ENCODE measurements at regions not wholly inside any gene's neighbourhood (a gene's known extent, or its start where the extent isn't known, plus 50 kb on each side); places are given as distances from the start of the nearest gene placed in this dataset.
A peak's percentile ranks its signal among the peaks of the same experiment; 100 is the strongest.
"Not testable (repeated sequence)": the region's sequence is repeated elsewhere in the genome, so short reads cannot be mapped to it uniquely, and the experiment has no call there.

DNA sequence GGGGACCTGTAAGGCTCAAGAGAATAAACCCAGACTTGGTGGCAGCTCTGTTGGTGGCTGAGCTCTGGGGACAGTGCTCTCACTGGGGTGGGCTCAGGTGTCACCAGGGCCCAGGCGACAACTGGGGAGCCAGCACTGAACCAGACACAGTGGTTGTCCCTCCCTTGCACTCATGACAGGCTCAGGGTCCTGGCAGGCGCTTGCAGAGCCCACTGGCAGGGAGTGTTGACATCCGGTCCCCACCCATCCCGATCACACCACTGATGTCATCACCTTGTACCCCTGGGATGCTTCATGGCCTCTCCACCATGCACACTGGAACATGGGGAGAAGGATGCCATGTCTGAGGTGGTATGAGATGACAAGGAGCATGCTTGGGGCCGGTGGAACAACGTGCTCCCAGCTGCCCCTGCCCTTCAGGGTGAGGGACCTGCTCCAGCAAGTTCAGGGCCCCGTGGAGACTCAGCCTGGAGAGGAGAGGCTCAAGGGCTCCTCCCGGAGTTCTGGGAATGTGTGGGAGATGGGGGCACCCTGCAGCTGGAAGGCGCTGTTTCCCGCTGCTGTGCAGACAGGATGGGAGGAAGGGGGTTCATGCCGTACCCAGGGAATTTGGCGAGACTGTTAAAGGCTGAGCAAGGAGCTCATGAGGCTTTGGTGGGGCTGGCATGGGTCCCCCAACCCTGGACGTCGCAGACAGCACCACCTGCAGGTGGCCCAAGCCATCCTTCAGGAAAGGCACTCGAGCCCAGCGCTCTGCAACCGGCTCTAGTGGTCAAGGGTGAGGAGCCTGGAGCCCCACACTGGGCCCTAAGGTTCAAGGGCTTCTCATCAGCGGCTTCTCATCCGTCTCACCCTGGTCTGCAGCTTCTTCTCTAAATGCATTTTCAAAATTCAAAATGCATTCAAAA, 141.1 kb upstream of the ZNF469 start:
- H3K4me1 Mint-ChIP-seq; POLR2A ChIA-PET; H3K27ac Mint-ChIP-seq; H3K4me3 Mint-ChIP-seq; H3K36me3 Mint-ChIP-seq; H3K27me3 Mint-ChIP-seq (ENCODE audit: low read depth): not testable (repeated sequence)
- H3K9me3 Mint-ChIP-seq, result peaks cover 17% of the 10 kb centered on the region
- peak; percentile 54 for DNase-seq (ENCODE audit: low spot score)
- ATAC-seq, result peak; percentile 60
- CTCF ChIA-PET, result interaction anchor here (0.6 to 0.7 kb wide), 2 partner anchors 235 to 449 kb away, joined by 4 read pairs; no protein-coding TSS in a partner anchor
- TF ChIP-seq, protein P1, sequence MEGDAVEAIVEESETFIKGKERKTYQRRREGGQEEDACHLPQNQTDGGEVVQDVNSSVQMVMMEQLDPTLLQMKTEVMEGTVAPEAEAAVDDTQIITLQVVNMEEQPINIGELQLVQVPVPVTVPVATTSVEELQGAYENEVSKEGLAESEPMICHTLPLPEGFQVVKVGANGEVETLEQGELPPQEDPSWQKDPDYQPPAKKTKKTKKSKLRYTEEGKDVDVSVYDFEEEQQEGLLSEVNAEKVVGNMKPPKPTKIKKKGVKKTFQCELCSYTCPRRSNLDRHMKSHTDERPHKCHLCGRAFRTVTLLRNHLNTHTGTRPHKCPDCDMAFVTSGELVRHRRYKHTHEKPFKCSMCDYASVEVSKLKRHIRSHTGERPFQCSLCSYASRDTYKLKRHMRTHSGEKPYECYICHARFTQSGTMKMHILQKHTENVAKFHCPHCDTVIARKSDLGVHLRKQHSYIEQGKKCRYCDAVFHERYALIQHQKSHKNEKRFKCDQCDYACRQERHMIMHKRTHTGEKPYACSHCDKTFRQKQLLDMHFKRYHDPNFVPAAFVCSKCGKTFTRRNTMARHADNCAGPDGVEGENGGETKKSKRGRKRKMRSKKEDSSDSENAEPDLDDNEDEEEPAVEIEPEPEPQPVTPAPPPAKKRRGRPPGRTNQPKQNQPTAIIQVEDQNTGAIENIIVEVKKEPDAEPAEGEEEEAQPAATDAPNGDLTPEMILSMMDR (IDR thresholded peaks at IDR 0.05), result 0 out of 2 replicates have a peak, but pooled peaks have one; percentile 20

DNA sequence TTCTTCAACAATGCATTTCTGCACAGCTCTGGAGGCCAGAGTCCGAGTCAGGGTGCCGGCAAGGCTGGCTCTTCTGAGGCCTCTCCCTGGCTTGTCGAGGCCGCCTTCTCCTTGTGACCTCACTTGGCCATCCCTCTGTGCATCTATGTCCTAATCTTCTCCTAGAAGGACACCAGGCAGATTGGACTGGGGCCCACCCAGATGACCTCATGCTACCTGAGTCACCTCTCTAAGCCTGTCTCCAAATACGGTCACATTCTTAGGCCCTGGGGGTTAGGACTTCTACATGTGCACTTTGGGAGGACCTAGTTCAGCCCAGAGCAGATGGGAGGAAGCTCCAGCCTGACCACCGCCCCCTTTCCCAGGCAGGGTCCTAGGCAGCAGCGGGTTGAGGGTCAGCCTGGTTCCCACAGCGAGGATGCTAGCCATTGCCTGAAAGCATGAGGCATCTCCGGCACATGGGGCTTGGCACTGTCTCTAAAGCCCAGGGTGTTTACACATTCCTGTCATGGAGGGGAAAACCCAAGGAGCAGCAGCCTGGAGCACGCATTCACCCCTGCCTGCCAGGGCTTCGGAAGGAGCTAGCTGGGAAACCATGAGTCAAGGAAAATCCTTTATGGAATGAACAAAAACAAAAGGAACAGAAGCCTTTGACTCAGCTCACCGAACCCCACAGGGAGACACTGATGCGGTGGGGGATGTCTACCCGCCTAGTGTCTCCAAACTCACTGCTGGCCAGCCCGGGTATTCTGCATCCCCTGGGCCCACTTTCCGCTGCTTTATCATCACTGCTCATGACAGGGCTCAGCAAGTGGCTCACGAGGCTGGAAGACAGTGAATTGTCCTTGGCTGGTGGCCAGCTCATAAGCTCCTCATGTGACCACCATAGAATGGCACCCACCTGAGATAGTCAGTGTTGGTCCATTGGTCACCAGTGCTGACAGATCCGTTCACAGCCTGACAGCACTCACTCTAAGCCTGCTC, 140.2 kb upstream of the ZNF469 start:
- H3K36me3 Mint-ChIP-seq; H3K4me1 Mint-ChIP-seq; H3K4me3 Mint-ChIP-seq; DNase-seq (ENCODE audit: low spot score); POLR2A ChIA-PET; H3K27ac Mint-ChIP-seq; H3K27me3 Mint-ChIP-seq (ENCODE audit: low read depth); ATAC-seq: not testable (repeated sequence)
- CTCF ChIA-PET, result interaction anchor here (0.6 kb wide), 1 partner anchor 450 kb away, joined by 4 read pairs; no protein-coding TSS in a partner anchor
- H3K9me3 Mint-ChIP-seq, result peaks cover 17% of the 10 kb centered on the region

DNA sequence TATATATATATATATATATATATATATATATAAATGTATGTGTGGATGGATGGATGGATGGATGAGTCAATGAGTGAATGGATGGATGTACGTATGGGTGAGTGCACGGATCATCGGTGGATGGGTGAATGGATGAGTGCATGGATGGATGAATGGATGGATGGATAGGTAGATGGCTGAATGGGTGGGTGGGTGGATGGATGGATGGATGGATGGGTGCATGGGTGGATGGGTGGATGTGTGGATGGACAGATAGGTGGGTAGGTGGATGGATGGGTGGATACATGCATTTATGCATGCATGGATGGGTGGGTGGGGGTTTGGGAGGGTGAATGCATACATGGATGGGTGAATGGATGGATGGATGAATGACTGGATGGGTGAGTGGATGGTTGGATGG, 138.8 kb upstream of the ZNF469 start:
- peaks cover 17% of the 10 kb centered on the region for H3K9me3 Mint-ChIP-seq
- H3K27me3 Mint-ChIP-seq (ENCODE audit: low read depth); H3K4me3 Mint-ChIP-seq; ATAC-seq; H3K4me1 Mint-ChIP-seq; H3K27ac Mint-ChIP-seq; H3K36me3 Mint-ChIP-seq; CTCF ChIA-PET; DNase-seq (ENCODE audit: low spot score); POLR2A ChIA-PET: not testable (repeated sequence)

DNA sequence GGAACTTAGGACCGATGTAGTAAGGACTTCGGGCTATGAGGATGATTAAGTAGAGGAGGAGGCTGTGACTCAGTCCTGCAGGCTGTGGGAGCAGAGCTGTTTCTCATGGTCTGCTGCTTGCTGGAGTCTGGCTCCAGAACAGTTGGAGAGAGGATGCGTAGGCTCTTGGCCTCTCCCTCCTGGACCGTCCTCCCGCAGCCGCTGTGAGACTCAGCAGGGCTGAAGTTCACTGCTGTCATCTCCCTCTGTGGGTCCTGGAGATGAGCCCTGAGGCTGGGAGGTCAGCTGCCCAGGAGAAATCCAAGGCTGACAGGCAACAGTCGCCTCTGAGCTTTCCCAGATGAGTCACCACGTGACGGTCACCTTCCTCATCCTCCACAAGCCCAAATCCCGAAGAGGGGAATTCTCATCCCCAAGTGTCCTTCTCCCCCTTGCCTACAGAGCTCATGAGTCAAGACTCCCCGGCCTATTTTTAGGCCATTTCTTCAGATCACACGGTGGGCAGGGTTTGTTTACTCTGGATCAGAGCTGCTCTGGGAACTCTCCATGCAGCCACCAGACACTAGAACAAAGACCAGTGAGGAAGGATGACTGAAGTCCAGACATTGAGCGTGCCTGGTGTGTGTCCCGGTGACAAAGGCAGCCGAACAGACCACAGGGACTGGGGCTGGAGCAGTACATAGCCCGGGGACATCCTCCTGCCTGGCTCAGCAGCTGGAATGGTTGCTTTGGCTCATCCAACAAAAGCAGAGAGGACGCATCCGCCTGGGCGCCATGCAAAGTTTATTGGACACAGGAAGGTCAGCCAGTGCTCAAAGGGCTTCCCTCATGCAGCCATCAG, 137.3 kb upstream of the ZNF469 start:
- H3K4me1 Mint-ChIP-seq; H3K27ac Mint-ChIP-seq; CTCF ChIA-PET; H3K36me3 Mint-ChIP-seq; H3K27me3 Mint-ChIP-seq (ENCODE audit: low read depth); H3K4me3 Mint-ChIP-seq; DNase-seq (ENCODE audit: low spot score); ATAC-seq; POLR2A ChIA-PET: not testable (repeated sequence)
- H3K9me3 Mint-ChIP-seq, result peaks cover 17% of the 10 kb centered on the region

DNA sequence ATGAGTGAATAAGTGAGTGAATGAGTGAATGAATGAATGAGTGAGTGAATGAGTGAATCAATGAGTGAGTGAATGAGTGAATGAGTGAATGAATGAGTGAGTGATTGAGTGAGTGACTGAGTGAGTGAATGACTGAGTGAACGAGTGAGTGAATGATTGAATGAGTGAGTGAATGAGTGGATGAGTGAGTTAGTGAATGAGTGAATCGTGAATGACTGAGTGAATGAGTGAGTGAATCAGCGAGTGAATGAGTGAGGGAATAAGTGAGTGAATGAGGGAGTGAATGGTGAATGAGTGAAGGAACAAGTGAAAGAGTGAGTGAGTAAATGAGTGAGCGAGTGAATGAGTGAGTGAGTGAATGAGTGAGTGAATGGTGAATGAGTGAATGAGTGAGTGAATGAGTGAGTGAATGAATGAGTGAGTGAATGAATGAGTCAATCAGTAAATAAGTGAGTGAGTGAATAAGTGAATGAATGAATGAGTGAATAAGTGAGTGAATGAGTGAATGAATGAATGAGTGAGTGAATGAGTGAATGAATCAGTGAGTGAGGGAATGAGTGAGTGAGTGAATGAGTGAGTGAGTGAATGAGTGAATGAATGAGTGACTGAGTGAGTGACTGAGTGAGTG, 135.7 kb upstream of the ZNF469 start:
- peaks cover 17% of the 10 kb centered on the region for H3K9me3 Mint-ChIP-seq
- H3K27ac Mint-ChIP-seq; H3K36me3 Mint-ChIP-seq; H3K27me3 Mint-ChIP-seq (ENCODE audit: low read depth); ATAC-seq; H3K4me1 Mint-ChIP-seq; DNase-seq (ENCODE audit: low spot score); H3K4me3 Mint-ChIP-seq; CTCF ChIA-PET; POLR2A ChIA-PET: not testable (repeated sequence)

DNA sequence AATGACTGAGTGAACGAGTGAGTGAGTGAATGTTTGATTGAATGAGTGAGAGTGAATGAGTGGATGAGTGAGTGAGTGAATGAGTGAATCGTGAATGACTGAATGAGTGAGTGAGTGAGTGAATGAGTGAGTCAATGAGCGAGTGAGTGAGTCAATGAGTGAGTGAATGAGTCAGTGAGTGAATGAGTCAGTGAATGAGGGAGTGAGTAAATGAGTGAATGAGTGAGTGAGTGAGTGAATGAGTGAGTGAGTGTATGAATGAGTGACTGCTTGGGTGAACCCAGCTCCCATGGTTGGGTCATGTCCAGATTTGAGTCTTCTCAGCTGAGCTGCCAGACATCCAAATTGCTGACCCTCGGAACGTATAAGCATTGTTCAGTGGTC, 135.2 kb upstream of the ZNF469 start:
- H3K27me3 Mint-ChIP-seq (ENCODE audit: low read depth); H3K4me1 Mint-ChIP-seq; H3K4me3 Mint-ChIP-seq; CTCF ChIA-PET; H3K27ac Mint-ChIP-seq; ATAC-seq; H3K36me3 Mint-ChIP-seq; POLR2A ChIA-PET; DNase-seq (ENCODE audit: low spot score): not testable (repeated sequence)
- peaks cover 17% of the 10 kb centered on the region for H3K9me3 Mint-ChIP-seq

DNA sequence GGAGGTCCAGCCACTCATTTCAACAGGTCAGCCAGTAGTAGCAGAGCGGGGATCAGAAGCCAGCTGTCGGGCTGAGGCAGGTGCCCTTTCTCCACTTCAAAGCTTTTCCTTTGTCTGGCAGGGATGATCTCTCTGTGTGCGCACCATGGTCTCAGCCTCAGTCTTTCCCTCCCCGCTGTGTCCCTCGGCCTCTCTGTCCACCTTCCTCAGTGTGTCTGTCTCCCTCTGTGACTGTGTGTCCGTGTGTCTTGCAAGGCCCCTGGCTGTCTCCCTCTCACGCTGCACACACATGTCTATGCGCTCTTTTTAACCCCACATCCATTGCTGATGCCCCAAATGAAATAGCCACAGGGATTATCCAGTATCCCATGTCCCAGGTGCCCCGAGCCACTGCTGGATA, 134.0 kb upstream of the ZNF469 start:
- H3K4me3 Mint-ChIP-seq; H3K27ac Mint-ChIP-seq; ATAC-seq; DNase-seq (ENCODE audit: low spot score); CTCF ChIA-PET; H3K4me1 Mint-ChIP-seq; H3K27me3 Mint-ChIP-seq (ENCODE audit: low read depth); POLR2A ChIA-PET; H3K36me3 Mint-ChIP-seq: not testable (repeated sequence)
- peaks cover 13% of the 10 kb centered on the region for H3K9me3 Mint-ChIP-seq

DNA sequence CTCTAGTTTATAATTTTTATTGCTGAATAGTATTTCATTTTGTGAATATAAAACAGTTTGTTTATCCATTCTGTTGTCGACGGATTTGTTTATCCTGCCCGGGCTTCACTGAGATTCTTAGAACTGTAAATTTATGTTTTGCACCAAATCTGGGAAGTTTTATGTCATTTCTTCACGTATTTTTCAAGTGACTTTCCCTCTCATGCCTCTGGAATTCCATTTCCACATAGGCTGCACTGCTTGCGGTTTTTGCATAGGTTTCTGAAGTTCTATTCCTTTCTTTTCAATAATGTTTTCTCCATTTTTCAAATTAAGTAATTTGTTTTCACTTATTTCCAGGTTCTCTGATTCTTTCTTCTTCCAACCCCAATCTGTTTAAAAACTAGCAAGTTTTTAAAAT, 132.4 kb upstream of the ZNF469 start:
- CTCF ChIA-PET; H3K4me1 Mint-ChIP-seq; H3K27me3 Mint-ChIP-seq (ENCODE audit: low read depth); DNase-seq (ENCODE audit: low spot score); ATAC-seq; POLR2A ChIA-PET; H3K36me3 Mint-ChIP-seq; H3K27ac Mint-ChIP-seq; H3K4me3 Mint-ChIP-seq: not testable (repeated sequence)
- peaks cover 11% of the 10 kb centered on the region for H3K9me3 Mint-ChIP-seq

DNA sequence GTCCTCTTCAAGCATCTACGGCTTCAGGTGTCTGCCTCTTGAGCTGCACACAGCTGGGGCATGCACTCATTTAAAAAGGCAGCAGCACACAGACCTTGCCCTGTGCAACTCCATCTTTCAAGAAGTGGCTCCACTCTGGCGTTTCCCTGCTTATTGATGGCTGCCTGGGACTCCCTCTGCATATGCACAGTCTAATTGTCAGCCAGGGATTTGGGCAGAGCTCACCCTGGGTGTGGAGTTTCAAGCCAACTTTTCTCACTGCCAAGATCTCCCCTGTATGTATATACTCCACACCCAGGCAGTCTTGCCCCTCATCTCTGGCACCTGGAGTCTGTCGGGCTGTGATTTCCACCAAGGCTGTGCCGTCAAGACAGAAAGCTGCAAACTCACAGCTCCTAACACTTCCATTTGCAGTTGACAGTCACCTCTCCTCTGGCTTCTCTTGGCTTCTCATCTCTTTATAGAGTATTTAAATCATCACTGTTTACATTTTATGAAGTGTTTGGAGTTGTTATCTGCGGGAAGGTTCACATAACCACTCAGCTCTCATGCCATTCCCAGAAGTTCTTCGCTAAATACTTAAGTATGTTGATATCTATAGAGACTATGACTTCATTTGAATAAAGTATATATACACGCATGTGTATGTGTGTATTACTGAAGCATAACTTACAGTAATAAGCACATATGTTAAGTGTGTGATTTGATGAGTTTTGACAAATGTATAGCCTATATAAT, 130.5 kb upstream of the ZNF469 start:
- H3K27me3 Mint-ChIP-seq (ENCODE audit: low read depth); POLR2A ChIA-PET; ATAC-seq; H3K4me1 Mint-ChIP-seq; DNase-seq (ENCODE audit: low spot score); CTCF ChIA-PET; H3K27ac Mint-ChIP-seq; H3K4me3 Mint-ChIP-seq: not testable (repeated sequence)
- H3K9me3 Mint-ChIP-seq, result peaks cover 27% of the 10 kb centered on the region
- peaks cover 17% of the 10 kb centered on the region for H3K36me3 Mint-ChIP-seq

DNA sequence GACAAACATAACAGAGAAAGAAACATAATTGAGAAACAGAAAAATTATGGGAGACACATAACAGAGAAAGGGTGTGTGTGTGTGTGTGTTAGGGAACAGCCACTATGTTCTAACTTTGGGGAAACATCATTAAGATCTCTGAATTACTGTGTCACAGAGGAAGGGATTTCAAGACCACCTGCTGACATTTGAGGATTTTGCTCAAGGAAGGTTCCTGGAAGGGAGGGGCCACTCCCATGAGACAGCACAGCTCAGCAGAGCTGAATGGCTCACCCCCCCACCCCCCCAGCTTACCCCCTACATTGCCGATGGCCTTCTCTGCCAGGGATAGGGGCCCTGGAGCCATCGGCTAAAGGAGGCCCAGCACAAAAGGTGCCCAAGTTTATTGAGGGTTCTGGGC, 124.6 kb upstream of the ZNF469 start:
- peaks cover 30% of the 10 kb centered on the region for H3K9me3 Mint-ChIP-seq
- POLR2A ChIA-PET; DNase-seq (ENCODE audit: low spot score); ATAC-seq; H3K27ac Mint-ChIP-seq; H3K4me3 Mint-ChIP-seq; H3K27me3 Mint-ChIP-seq (ENCODE audit: low read depth); CTCF ChIA-PET: not testable (repeated sequence)
- peaks cover 31% of the 10 kb centered on the region for H3K4me1 Mint-ChIP-seq
- peaks cover 19% of the 10 kb centered on the region for H3K36me3 Mint-ChIP-seq

All from WTC11 (cell line).